Hepatocyte (in vitro differentiated cells): ENCODE measurements at regions not wholly inside any gene's neighbourhood (a gene's known extent, or its start where the extent isn't known, plus 50 kb on each side); places are given as distances from the start of the nearest gene placed in this dataset.

Experiments used
- DNase-seq: peaks from one replicate; pipeline ENCODE4 v3.0.0-alpha.2; 2016; ENCODE audit warnings: low spot score
- H2AFZ ChIP-seq: fragments of 200-600 bp; sonication (generic); 2 replicates; pipeline ENCODE4 v1.6.0; 2016; ENCODE audit warnings: antibody characterized with exemption, mild to moderate bottlenecking
- H3K27ac ChIP-seq: fragments of 200-600 bp; sonication (generic); 2 replicates; pipeline ENCODE4 v1.5.1; 2016; ENCODE audit warnings: mild to moderate bottlenecking
- H3K27me3 ChIP-seq: fragments of 200-600 bp; sonication (generic); 2 replicates; pipeline ENCODE4 v1.6.1; 2016
- H3K36me3 ChIP-seq: fragments of 200-600 bp; sonication (generic); replicated peaks from 2 replicates; pipeline ENCODE4 v1.5.1; 2016; ENCODE audit warnings: low read depth; ENCODE audit not compliant: insufficient read depth
- H3K4me1 ChIP-seq: fragments of 200-600 bp; sonication (generic); 2 replicates; pipeline ENCODE4 v1.5.1; 2016; ENCODE audit warnings: mild to moderate bottlenecking, moderate library complexity; ENCODE audit not compliant: insufficient read depth
- H3K4me2 ChIP-seq: fragments of 200-600 bp; sonication (generic); 2 replicates; pipeline ENCODE4 v1.6.0; 2016
- H3K4me3 ChIP-seq: fragments of 200-600 bp; sonication (generic); 2 replicates; pipeline ENCODE4 v1.5.1; 2016; ENCODE audit warnings: mild to moderate bottlenecking
- H3K79me2 ChIP-seq: fragments of 200-600 bp; sonication (generic); 2 replicates; pipeline ENCODE4 v1.6.0; 2017; ENCODE audit warnings: mild to moderate bottlenecking
- H3K9me2 ChIP-seq: fragments of 200-600 bp; sonication (generic); replicated peaks from 2 replicates; pipeline ENCODE4 v1.6.0; 2017; ENCODE audit warnings: mild to moderate bottlenecking; ENCODE audit not compliant: insufficient read depth
- H3K9me3 ChIP-seq: fragments of 200-600 bp; sonication (generic); 2 replicates; pipeline ENCODE4 v1.5.1; 2016; ENCODE audit warnings: low read depth, mild to moderate bottlenecking
- H4K20me1 ChIP-seq: fragments of 200-600 bp; sonication (generic); 2 replicates; pipeline ENCODE4 v1.6.0; 2016; ENCODE audit warnings: mild to moderate bottlenecking; ENCODE audit not compliant: insufficient read depth, poor library complexity, severe bottlenecking
- CTCF ChIP-seq: fragments of 200-600 bp; sonication (generic); IDR thresholded peaks from 2 replicates; pipeline ENCODE4 v1.5.1; 2016; ENCODE audit warnings: antibody characterized with exemption, mild to moderate bottlenecking; ENCODE audit not compliant: poor library complexity
- EZH2 ChIP-seq: fragments of 200-600 bp; sonication (generic); IDR thresholded peaks from 2 replicates; pipeline ENCODE4 v1.6.1; 2016; ENCODE audit warnings: antibody characterized with exemption, mild to moderate bottlenecking, borderline replicate concordance
- EZH2phosphoT487 ChIP-seq: fragments of 200-600 bp; sonication (generic); IDR thresholded peaks from one replicate; pipeline ENCODE4 v1.6.1; 2018; ENCODE audit warnings: antibody characterized with exemption, mild to moderate bottlenecking, low read depth, moderate library complexity; ENCODE audit not compliant: unreplicated experiment, severe bottlenecking
- WGBS: methylation state at CpG from one replicate; pipeline ENCODE4 v1.1.6; 2016; ENCODE audit warnings: low lambda C conversion rate; ENCODE audit errors: missing lambda C conversion rate; 5-methylcytosine and 5-hydroxymethylcytosine counted together

DNA sequence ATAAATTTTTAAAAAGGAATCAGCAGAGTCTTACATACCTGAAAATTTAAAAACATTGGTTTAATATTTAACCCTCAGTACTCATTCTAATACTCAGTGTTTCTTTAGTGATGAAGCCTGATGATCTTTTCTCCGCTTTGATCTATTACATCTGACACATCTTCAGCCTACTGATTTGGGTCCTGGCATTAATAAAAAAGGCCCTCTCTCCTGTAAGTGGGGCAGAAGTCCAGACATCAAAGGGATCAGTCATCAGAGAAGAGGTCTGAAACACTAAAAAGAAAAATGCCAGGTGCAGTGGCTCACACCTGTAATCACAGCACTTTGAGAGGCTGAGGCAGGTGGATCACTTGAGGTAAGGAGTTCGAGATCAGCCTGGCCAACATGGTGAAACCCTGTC is 581.1 kb upstream of the LRATD1 start:
- no peaks in the 10 kb centered on the region for H4K20me1 ChIP-seq
- WGBS = 86% methylated on average over 2 of the region's 2 CpGs
- H3K36me3 ChIP-seq = no peaks in the 10 kb centered on the region
- TF ChIP-seq EZH2 (no peak), CTCF (no peak), EZH2phosphoT487 (no peak)
- H3K9me2 ChIP-seq = no peaks in the 10 kb centered on the region
- no peaks in the 10 kb centered on the region for H3K79me2 ChIP-seq
- H3K9me3 ChIP-seq = no peaks in the 10 kb centered on the region
- H3K4me3 ChIP-seq = no peak overlapping the region
- DNase-seq = no peak
- H3K27ac ChIP-seq = no peak overlapping the region
- no peak overlapping the region for H3K4me2 ChIP-seq
- H3K4me1 ChIP-seq = no peaks in the 10 kb centered on the region
- no peak overlapping the region for H2AFZ ChIP-seq
- H3K27me3 ChIP-seq = no peaks in the 10 kb centered on the region

GRCh38 chr2:14053105-14053504 is 579.4 kb upstream of the LRATD1 start:
- H3K79me2 ChIP-seq = no peaks in the 10 kb centered on the region
- H3K27ac ChIP-seq = no peak overlapping the region
- TF ChIP-seq CTCF (no peak), EZH2 (no peak), EZH2phosphoT487 (no peak)
- no peak for DNase-seq
- no peaks in the 10 kb centered on the region for H4K20me1 ChIP-seq
- H3K27me3 ChIP-seq = no peaks in the 10 kb centered on the region
- 93% methylated on average over 4 of the region's 4 CpGs for WGBS
- H3K9me3 ChIP-seq = no peaks in the 10 kb centered on the region
- H3K4me3 ChIP-seq = no peak overlapping the region
- H3K4me2 ChIP-seq = no peak overlapping the region
- no peak overlapping the region for H2AFZ ChIP-seq
- no peaks in the 10 kb centered on the region for H3K36me3 ChIP-seq
- H3K9me2 ChIP-seq = no peaks in the 10 kb centered on the region
- H3K4me1 ChIP-seq = no peaks in the 10 kb centered on the region

GRCh38 chr2:14064346-14064745 is 568.2 kb upstream of the LRATD1 start:
- H3K79me2 ChIP-seq = no peaks in the 10 kb centered on the region

More at GRCh38 chr2:14064346-14064745, 568.2 kb upstream of the LRATD1 start:
- no peak overlapping the region for H3K4me2 ChIP-seq
- no peaks in the 10 kb centered on the region for H3K9me3 ChIP-seq
- no peak overlapping the region for H2AFZ ChIP-seq
- TF ChIP-seq EZH2phosphoT487 = no peak
- no peak for TF ChIP-seq CTCF
- no peak for TF ChIP-seq EZH2
- no peaks in the 10 kb centered on the region for H3K4me1 ChIP-seq
- no peak overlapping the region for H3K4me3 ChIP-seq
- no peaks in the 10 kb centered on the region for H3K36me3 ChIP-seq
- DNase-seq = no peak
- WGBS = 80% methylated on average over 2 of the region's 2 CpGs
- no peak overlapping the region for H3K27ac ChIP-seq
- no peaks in the 10 kb centered on the region for H3K9me2 ChIP-seq
- no peaks in the 10 kb centered on the region for H4K20me1 ChIP-seq
- no peaks in the 10 kb centered on the region for H3K27me3 ChIP-seq
